ENCODE measurements at regions not wholly inside any gene's neighbourhood (a gene's known extent, or its start where the extent isn't known, plus 50 kb on each side); places are given as distances from the start of the nearest gene placed in this dataset.

DNA sequence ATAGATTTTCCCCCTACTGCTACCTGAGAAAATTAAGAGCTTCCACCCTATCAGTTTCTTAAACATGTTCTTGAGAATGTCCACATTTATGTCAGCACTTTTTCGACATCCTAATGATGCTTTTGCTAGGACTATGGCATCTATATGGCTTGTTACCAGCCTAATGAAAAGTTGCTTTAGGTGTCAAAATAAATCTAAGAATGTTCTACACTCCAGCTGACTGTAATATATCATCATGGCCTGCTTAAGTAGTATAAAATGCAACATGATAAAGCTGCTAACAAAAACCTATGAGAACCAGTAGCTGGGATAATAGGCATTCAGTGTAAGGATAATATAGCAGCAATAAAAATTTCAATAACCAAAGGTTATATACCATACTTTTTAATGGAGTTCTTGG is 1983.5 kb upstream of the CELF4 start:
- DNase-seq, result no peak

DNA sequence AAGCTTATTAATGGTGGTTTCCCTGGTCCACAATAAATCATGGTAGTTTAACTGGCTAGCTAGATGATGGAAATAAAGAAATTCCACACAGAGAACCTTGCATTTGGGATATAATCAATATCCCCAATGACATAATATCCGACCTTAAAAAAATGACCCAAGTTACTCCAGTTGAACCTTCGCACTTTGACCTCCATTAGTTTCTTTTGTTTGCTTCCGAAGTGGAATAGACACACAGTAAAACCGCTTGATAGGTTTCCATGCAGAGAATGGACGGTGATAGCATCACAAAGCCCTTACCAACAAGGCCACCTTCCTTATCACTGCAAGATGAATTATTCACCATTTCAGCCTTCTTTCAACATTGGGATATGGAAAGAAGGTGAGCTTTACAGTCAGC is 1966.1 kb upstream of the CELF4 start:
- DNase-seq, result no peak

DNA sequence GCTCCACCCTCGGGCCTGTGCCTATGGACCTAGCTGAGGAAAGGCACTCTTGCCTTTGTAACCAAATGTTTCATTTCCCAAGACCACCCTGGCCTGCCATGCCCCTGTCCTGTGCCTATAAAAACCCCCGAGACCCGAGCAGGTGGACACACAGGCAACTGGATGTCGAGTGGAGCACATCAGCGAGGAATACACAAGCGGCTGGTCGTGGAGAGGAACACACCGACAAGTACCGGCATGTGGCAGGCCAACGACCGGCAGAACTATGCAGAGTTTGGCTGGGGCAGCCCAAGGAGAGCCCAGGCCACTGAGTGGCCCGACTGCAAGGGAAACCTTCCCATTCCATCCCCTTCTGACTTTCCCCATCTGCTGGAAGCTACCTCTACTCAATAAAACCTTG is 1963.8 kb upstream of the CELF4 start:
- DNase-seq, result no peak

DNA sequence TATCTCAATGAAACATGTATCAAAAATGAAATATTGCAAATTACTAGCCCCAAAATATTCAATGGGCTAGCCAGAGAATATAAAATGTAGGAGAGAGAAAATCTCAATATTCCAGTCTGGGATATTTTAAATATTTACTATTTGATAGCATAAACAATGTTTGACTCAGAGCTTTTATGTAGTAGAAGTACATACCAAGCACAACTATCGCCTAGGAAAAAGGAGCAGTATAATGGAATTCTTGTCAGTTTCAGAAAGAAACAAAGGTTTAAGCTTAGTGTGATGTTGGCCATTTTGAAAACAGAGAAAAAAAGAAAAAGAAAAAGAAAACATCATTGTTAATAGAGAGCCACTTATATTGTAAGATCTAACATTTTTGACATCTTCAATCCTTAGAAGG is 1961.9 kb upstream of the CELF4 start:
- no peak for DNase-seq

DNA sequence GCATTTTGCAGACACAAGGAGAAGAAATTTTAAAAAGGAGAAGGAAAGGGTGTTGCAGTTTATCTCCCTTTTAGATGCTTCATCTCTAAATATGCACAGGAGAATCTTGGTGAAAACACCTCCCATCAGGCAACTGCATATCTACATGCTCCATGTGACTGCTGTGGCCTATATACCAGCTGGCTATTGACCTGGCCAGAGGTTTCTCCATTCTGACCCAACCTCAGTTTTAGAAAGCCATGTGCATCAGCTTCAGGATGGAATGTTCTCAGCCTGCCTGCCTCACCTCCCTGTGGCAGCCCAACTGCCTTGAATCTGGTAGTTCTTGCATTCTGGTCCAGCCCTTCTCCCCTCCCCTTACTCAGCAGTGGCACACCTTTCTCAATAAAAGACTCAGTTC is 1958.8 kb upstream of the CELF4 start:
- DNase-seq, result no peak

DNA sequence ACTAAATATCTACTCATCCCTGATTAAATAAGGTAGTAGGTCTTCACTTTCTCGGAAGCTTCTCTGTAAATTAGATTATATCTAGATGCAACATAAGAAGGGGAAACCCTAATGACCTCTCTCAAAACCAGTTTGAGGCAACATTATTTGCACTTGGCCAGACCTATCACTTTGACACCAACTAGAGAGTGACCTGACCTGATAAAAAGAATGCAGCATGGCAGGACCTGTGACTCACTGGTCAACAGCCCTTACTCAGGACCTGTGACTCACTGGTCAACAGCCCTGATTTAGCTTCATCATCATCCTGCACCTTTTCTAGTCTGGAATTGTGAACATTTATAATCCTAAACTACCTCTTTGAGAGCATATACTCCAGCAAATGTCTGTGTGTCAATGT is 1957.7 kb upstream of the CELF4 start:
- DNase-seq, result no peak

- no peak for DNase-seq
Measured at GRCh38 chr18:39521164-39521563, 1955.6 kb upstream of the CELF4 start.

DNA sequence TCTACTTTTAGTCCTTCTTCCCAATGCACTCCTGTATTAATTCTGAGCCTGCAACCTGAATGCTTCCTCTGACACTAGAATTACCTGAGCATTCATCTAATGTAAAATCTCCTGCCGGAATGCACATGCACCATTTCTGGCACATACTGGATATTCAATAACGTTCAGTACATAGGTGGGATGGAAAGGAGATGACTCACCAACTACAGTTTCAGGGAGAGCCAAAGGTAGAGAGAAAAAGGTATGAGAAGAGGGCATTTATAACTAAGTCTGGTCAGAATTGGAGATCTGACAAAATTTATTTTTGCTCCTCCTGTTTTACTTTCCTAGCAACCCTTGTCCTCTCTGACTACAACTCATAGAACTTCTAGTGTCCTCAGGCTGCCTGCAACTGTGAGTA is 1954.1 kb upstream of the CELF4 start:
- no peak for DNase-seq

DNA sequence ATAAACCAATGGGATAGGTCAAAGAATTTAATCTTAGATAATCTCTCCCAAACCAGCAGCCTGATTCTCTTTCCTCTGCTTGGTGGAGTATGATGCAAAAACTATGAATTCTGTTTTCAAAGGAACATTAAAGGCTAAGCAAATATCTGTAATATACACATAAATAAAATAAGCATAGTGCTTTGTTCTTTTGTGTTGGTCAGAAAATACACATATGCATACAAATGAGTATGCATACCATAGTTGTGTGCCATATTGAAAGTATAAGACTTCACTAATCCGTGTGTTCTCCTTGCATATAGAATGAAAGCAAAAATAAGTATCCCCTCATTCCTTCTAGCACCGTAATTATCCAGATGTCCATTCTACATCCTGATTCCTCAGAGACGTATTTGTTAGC is 1949.7 kb upstream of the CELF4 start:
- no peak for DNase-seq

DNA sequence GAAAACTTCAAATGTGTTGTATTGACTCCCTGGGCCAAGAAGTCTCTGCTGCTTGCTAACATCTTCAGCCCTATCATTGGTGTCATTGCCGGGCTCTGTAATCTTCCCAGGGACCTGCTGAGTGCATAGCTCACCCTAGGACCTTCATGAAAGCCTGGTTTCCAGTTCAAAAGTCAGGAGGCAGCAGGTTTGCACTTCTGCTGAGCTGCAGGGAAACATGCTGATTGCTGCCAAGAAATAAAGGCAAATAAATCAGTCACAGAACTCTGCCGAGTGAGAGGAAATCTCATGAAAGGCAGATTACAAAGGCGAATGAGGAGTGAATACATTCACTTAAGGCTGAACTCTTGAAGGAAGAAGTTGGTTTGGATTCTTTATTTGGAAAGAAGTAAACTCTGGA is 1947.6 kb upstream of the CELF4 start:
- no peak for DNase-seq

- no peak for DNase-seq
Measured at GRCh38 chr18:39506581-39507330, 1941.2 kb upstream of the CELF4 start.

DNA sequence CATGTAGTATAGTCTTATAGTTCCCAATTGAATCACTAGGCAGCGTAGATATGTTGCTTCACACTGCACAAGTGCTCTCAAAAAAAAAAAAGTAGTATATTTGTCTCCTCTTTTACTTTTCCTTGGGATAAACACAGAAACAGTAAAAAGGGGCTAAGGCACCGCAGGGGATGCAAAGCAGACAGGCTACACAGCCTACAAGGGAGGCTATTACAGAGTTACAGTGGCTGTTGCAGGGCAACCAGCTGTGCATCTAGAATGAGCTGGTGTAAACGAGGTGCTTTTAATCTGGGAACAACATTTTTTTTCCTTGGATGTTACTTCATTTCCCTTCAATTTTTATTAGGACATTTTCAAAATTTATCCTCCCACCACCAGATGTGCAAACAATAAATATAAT is 1934.7 kb upstream of the CELF4 start:
- DNase-seq, result no peak

DNA sequence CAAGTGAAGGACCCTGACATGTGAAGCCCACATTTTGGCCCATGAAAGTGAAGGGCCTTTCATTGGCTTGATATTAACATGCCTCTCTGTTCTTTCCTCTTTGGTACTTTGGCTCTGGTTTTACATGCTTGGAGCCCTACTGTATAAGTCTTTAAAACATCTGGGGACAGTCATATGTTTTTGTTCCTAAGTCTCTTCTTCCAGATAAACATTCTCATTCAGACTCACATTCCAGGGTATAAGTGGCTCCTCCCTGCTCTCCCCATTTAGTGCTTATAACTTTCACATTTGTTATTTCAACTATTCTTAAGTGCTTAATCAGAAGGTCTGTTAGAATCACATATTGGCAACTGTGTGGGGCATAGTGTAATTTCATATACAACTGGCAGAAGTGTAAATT is 1932.2 kb upstream of the CELF4 start:
- no peak for DNase-seq

GRCh38 chr18:39496986-39497385 is 1931.4 kb upstream of the CELF4 start:
- DNase-seq, result no peak

DNA sequence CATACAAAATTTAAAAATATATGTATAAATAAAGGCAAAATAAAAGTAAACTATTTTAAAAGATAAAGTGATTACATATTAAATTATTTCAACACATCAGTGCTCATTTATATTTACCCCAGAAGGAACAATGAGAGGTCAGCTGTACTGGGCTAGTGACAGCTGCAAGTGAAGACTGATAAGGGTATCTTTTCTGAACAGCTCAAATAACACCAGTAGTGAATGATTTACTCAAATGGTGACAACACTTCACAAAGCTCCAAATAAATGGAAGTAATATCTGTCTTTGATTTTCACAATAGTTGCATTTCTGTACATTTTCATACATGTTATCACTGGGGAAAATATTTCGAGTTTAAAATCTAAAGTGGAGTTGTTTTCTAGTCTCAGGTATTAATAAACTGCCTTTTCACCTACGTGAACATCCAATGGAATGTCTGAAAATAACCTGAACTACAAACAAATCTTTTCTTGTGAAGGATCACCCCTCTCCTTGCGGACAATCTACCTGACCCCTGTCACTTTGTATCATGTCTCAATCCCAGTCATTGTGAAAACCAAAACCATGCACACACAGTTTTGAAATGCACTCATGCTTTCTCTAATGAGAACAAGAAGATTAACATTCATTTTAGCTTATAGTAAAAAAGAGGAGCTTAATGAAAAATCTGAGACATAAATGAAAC is 1928.8 kb upstream of the CELF4 start:
- no peak for DNase-seq

- DNase-seq, result no peak
Measured at GRCh38 chr18:39491408-39491807, 1925.8 kb upstream of the CELF4 start.

DNA sequence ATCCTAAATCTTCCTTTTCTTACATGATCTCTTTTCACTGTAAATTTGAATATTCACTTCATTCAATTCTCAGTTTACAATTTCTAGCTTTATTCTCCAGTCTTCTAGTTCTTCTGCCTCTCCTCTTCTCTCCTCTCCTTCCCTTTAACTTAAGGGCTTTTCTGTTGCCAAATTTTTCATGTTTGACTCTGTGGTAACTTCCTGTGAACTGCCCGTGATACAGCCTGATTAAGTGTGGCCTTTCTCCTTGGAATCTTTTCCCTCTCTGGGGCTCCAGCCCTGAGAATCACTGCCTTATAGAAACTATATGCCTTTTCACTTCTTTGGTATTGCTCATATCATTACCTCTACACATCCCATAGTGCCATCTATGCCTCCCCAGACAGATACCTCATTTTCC is 1923.8 kb upstream of the CELF4 start:
- DNase-seq, result no peak

GRCh38 chr18:39487932-39488331 is 1922.3 kb upstream of the CELF4 start:
- no peak for DNase-seq

DNA sequence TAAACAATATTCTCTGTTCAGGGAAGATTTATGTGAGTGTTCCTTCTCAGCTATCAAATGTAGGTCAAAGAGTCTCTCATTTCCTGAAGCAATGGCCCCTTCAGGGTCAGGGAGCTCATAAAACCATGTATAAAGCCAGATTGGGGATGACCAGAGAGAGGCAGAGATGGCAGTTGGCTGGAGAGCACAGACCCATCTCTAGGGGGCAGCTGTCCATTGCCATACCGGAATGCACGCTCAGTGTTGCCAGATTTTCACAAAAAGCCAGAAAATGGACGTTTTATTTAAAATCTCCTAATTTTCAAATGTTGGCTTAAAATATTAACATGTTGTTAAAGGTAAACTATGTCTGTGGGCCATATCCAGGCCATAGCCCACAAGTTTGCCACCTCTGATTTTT is 1920.7 kb upstream of the CELF4 start:
- no peak for DNase-seq

GRCh38 chr18:39485696-39486095 is 1920.1 kb upstream of the CELF4 start:
- DNase-seq, result no peak

- no peak for DNase-seq
Measured at GRCh38 chr18:39481281-39481680, 1915.7 kb upstream of the CELF4 start.

GRCh38 chr18:39480494-39481195 is 1915.0 kb upstream of the CELF4 start:
- no peak for DNase-seq

DNA sequence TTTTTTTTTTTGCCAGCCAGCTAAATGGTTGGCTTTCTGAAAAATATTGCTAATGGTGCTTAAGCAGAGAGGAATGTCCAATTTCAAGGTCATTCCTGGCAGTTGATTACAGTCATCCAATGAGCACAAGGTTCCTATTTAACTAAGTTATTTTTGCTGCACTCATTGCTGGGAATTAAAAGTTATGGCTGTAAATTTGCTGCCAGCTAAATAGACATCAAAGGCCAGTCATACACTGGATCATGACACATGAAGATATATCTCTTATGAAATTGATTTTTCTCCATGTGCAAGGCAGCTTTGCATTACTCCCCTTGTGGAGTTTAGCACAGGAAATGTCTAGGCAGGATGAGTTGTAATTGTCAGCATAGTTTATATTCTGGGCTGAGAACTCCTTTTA is 1898.4 kb upstream of the CELF4 start:
- DNase-seq, result no peak

DNA sequence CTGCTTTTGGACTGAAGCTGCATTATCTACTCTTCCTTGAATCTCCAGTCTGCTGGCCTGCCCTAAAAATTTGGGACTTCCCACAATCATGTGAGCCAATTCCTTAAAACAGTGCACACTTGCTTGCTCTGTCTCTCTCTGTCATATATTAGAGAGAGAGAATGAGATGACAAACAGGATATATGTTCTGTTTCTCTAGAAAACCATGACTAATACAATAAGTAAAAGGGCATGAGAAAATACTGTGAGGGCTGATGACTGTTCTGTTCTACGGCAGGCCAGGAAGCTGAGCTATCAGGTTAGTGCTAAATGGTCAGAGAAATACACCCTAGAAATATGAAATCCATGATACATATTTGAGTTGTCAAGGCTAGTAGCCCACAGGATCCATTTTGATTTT is 1896.8 kb upstream of the CELF4 start:
- no peak for DNase-seq
